GM23248 (cell line): ENCODE measurements at regions not wholly inside any gene's neighbourhood (a gene's known extent, or its start where the extent isn't known, plus 50 kb on each side); places are given as distances from the start of the nearest gene placed in this dataset.

Experiments
- EZH2 ChIP-seq: fragments of 200-600 bp; sonication (generic); IDR thresholded peaks from 2 replicates; pipeline ENCODE4 v1.6.1; 2018; ENCODE audit warnings: antibody characterized with exemption, mild to moderate bottlenecking; ENCODE audit not compliant: insufficient read depth, poor library complexity, severe bottlenecking
- EZH2phosphoT487 ChIP-seq: fragments of 200-600 bp; sonication (generic); IDR thresholded peaks from 2 replicates; pipeline ENCODE4 v1.6.1; 2018; ENCODE audit warnings: antibody characterized with exemption, moderate library complexity, mild to moderate bottlenecking, low read depth; ENCODE audit not compliant: insufficient read depth

DNA sequence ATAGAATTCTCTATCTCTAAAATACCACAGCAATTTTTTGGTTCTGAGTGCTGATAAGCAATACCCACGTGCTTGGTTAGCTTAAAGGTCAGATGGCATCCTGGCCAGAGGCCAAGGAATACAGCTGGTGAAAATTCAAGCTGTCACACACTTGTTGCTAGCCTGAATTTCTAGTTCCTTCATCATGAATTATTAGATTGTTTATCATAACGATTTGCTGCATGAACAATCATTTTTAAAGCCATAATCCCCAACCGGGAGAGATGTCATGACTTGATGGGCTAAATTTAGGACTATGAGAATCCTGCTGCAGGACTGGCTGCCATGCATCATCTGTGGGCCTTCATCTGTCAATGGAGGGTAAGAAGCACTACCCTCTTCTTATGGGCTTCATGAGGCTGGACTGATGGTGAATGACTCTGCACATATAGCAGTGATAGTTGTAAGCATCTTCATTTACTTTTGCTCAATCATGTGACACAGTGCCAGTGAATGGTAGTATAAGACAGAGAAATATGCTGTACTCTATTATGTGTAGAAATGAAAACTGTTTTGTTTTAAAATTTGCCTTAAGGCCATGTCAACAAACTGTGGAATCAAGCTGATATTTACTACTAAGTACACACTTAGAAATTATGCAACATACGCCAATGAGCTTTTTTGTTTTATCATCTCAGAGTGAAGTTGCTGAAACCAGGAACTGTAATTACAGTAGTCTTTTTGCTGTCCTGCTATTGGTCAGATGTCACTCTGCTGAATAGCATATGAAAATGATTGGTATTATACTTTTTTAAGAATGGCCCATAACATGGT is 80.5 kb upstream of the RALGPS2 start:
- TF ChIP-seq EZH2phosphoT487 (no peak), EZH2 (no peak)
